HUES48 (cell line): ENCODE measurements at regions not wholly inside any gene's neighbourhood (a gene's known extent, or its start where the extent isn't known, plus 50 kb on each side); places are given as distances from the start of the nearest gene placed in this dataset.
A peak's percentile ranks its signal among the peaks of the same experiment; 100 is the strongest.

Experiments used
- H3K27ac ChIP-seq: one replicate; pipeline ENCODE4 v1.7.0; 2013; ENCODE audit warnings: low read depth, low read length, inconsistent platforms
- H3K27me3 ChIP-seq: 2 replicates; pipeline ENCODE4 v1.6.1; 2013; ENCODE audit warnings: mild to moderate bottlenecking, low read length; ENCODE audit not compliant: control insufficient read depth, insufficient read depth
- H3K36me3 ChIP-seq: 2 replicates; pipeline ENCODE4 v1.6.1; 2013; ENCODE audit warnings: low read length; ENCODE audit not compliant: control insufficient read depth, insufficient read depth
- H3K4me1 ChIP-seq: 2 replicates; pipeline ENCODE4 v1.6.1; 2013; ENCODE audit warnings: mild to moderate bottlenecking, low read length; ENCODE audit not compliant: control insufficient read depth, insufficient read depth
- H3K4me3 ChIP-seq: 2 replicates; pipeline ENCODE4 v1.5.1; 2013; ENCODE audit warnings: mild to moderate bottlenecking, low read depth, low read length
- H3K9ac ChIP-seq: 2 replicates; pipeline ENCODE4 v1.6.1; 2013; ENCODE audit warnings: mild to moderate bottlenecking, low read depth, low read length, moderate library complexity
- H3K9me3 ChIP-seq: 2 replicates; pipeline ENCODE4 v1.6.1; 2013; ENCODE audit warnings: low read length; ENCODE audit not compliant: control insufficient read depth, insufficient read depth

GRCh38 chr14:71467361-71467811 is 464.8 kb upstream of the RGS6 start:
- Histone ChIP-seq H3K27ac (no peak overlapping the region), H3K9ac (no peak overlapping the region), H3K36me3 (no peaks in the 10 kb centered on the region), H3K27me3 (no peaks in the 10 kb centered on the region), H3K4me3 (no peak overlapping the region), H3K9me3 (no peaks in the 10 kb centered on the region; the same call in 1 of the 2 replicates), H3K4me1 (peaks cover 6% of the 10 kb centered on the region; the same call in 1 of the 2 replicates)

GRCh38 chr14:71468701-71469100 is 463.5 kb upstream of the RGS6 start:
- Histone ChIP-seq H3K36me3 (no peaks in the 10 kb centered on the region), H3K27ac (no peak overlapping the region), H3K9ac (no peak overlapping the region), H3K27me3 (no peaks in the 10 kb centered on the region), H3K4me1 (peaks cover 8% of the 10 kb centered on the region; the same call in 1 of the 2 replicates), H3K9me3 (no peaks in the 10 kb centered on the region; the same call in 1 of the 2 replicates), H3K4me3 (no peak overlapping the region)

- H3K9me3 ChIP-seq, result no peaks in the 10 kb centered on the region
- H3K4me1 ChIP-seq, result peaks cover 8% of the 10 kb centered on the region; the same call in 1 of the 2 replicates
- no peak overlapping the region for H3K4me3 ChIP-seq
- no peaks in the 10 kb centered on the region for H3K36me3 ChIP-seq
- H3K27ac ChIP-seq, result no peak overlapping the region
- no peaks in the 10 kb centered on the region for H3K27me3 ChIP-seq
- no peak overlapping the region for H3K9ac ChIP-seq
These were observed 462.4 kb upstream of the RGS6 start for GRCh38 chr14:71469643-71470335.

- Histone ChIP-seq H3K27ac (no peak overlapping the region), H3K9ac (no peak overlapping the region), H3K4me3 (no peak overlapping the region), H3K27me3 (no peaks in the 10 kb centered on the region), H3K9me3 (no peaks in the 10 kb centered on the region), H3K36me3 (no peaks in the 10 kb centered on the region), H3K4me1 (peaks cover 8% of the 10 kb centered on the region; the same call in 1 of the 2 replicates)
These were observed 460.4 kb upstream of the RGS6 start for GRCh38 chr14:71471634-71472355.

- no peak overlapping the region for H3K4me3 ChIP-seq
- peaks cover 8% of the 10 kb centered on the region; the same call in 1 of the 2 replicates for H3K4me1 ChIP-seq
- H3K27ac ChIP-seq, result no peak overlapping the region
These were observed 459.6 kb upstream of the RGS6 start for GRCh38 chr14:71472356-71473340.

GRCh38 chr14:71473843-71474242 is 458.4 kb upstream of the RGS6 start:
- peaks cover 12% of the 10 kb centered on the region for H3K4me1 ChIP-seq
- H3K27ac ChIP-seq, result no peak overlapping the region
- no peaks in the 10 kb centered on the region for H3K27me3 ChIP-seq

More at GRCh38 chr14:71472356-71473340, 459.6 kb upstream of the RGS6 start:
- H3K36me3 ChIP-seq, result no peaks in the 10 kb centered on the region
- H3K27me3 ChIP-seq, result no peaks in the 10 kb centered on the region
- no peaks in the 10 kb centered on the region for H3K9me3 ChIP-seq
- H3K9ac ChIP-seq, result no peak overlapping the region

GRCh38 chr14:71474301-71475265 is 457.6 kb upstream of the RGS6 start:
- no peak overlapping the region for H3K4me3 ChIP-seq
- H3K9me3 ChIP-seq, result no peaks in the 10 kb centered on the region
- no peaks in the 10 kb centered on the region for H3K27me3 ChIP-seq
- no peak overlapping the region for H3K27ac ChIP-seq
- H3K36me3 ChIP-seq, result no peaks in the 10 kb centered on the region
- peaks cover 12% of the 10 kb centered on the region for H3K4me1 ChIP-seq
- H3K9ac ChIP-seq, result no peak overlapping the region

More at GRCh38 chr14:71473843-71474242, 458.4 kb upstream of the RGS6 start:
- H3K36me3 ChIP-seq, result no peaks in the 10 kb centered on the region
- H3K9me3 ChIP-seq, result no peaks in the 10 kb centered on the region
- H3K9ac ChIP-seq, result no peak overlapping the region
- no peak overlapping the region for H3K4me3 ChIP-seq

GRCh38 chr14:71475916-71476315 is 456.3 kb upstream of the RGS6 start:
- Histone ChIP-seq H3K27me3 (no peaks in the 10 kb centered on the region), H3K9ac (no peak overlapping the region), H3K36me3 (no peaks in the 10 kb centered on the region), H3K27ac (no peak overlapping the region), H3K9me3 (no peaks in the 10 kb centered on the region), H3K4me3 (no peak overlapping the region), H3K4me1 (peaks cover 13% of the 10 kb centered on the region)

- H3K27me3 ChIP-seq, result no peaks in the 10 kb centered on the region
- H3K4me1 ChIP-seq, result peaks cover 18% of the 10 kb centered on the region
- H3K4me3 ChIP-seq, result no peak overlapping the region
- H3K9me3 ChIP-seq, result no peaks in the 10 kb centered on the region
- no peak overlapping the region for H3K9ac ChIP-seq
- H3K27ac ChIP-seq, result peak overlapping the region; percentile 32
- H3K36me3 ChIP-seq, result no peaks in the 10 kb centered on the region
These were observed 453.7 kb upstream of the RGS6 start for GRCh38 chr14:71478542-71478941.
